Loucy (cell line): ENCODE measurements at regions not wholly inside any gene's neighbourhood (a gene's known extent, or its start where the extent isn't known, plus 50 kb on each side); places are given as distances from the start of the nearest gene placed in this dataset.

ENCODE experiments used
- CTCF ChIP-seq: fragments of 200-600 bp; sonication (generic); conservative IDR thresholded peaks from 2 replicates; pipeline ENCODE4 v1.5.1; 2014; ENCODE audit warnings: mild to moderate bottlenecking, antibody characterized with exemption, low read length
- EZH2phosphoT487 ChIP-seq: fragments of 200-600 bp; IDR thresholded peaks from 2 replicates; pipeline ENCODE4 v1.6.1; 2018; ENCODE audit warnings: antibody characterized with exemption, mild to moderate bottlenecking, moderate library complexity, borderline replicate concordance

DNA sequence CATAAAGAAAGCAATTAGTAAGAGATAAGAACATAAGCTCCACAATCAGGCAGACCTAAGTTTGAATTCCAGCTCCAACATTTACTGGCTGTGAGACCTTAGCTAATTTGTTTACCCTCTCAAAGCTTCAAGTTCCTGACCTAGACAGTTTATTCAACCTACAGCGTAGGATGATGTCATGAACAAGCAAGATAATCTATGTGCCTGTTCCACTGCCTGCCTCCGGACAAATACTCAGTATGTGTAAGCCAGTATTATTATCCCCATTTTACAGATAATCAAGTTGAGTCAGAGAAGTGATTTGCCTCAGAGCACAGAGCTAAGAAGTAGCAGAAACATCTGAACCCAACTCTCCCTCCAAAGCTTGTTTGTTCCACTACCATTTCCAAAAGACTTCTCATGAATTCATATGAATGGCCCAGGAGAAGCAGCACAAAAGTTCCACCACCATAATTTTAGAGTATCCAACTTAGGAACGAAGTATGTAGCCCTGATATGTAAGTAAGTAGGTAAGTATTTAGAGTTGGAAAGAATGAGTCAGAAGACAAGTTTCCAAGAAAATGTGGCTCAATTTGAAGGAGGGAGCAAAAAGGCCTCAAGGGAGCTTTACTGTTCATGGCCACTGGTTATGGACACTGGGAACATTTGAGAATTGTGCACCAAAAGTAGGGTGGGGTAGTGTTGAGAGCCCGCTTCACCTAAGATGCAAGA is 398.2 kb downstream of the NFIB start:
- TF ChIP-seq EZH2phosphoT487 = no peak
- no peak for TF ChIP-seq CTCF
